Choroid plexus epithelial cell (primary cell): ENCODE measurements at regions not wholly inside any gene's neighbourhood (a gene's known extent, or its start where the extent isn't known, plus 50 kb on each side); places are given as distances from the start of the nearest gene placed in this dataset.
"Not testable (repeated sequence)": the region's sequence is repeated elsewhere in the genome, so short reads cannot be mapped to it uniquely, and the experiment has no call there.

Experiments used
- DNase-seq: peaks from one replicate; pipeline ENCODE4 v3.0.0-alpha.2; 2010; ENCODE audit warnings: low read depth
- H3K4me3 ChIP-seq: 2 replicates; pipeline ENCODE4 v1.5.1; 2011; ENCODE audit warnings: low read depth, mild to moderate bottlenecking, control low read depth, low read length, moderate library complexity
- CTCF ChIP-seq: conservative IDR thresholded peaks from 2 replicates; pipeline ENCODE4 v1.5.1; 2011; ENCODE audit warnings: low read depth, mild to moderate bottlenecking, control low read depth, inconsistent platforms, low read length, moderate library complexity

GRCh38 chr2:15759385-15759784 lies 167.7 kb downstream of the DDX1 start:
- no peak for DNase-seq
- TF ChIP-seq CTCF: no peak
- no peak overlapping the region for H3K4me3 ChIP-seq

- not testable (repeated sequence) for DNase-seq, H3K4me3 ChIP-seq
These were observed 168.1 kb downstream of the DDX1 start for GRCh38 chr2:15759791-15760190.

- no peak overlapping the region for H3K4me3 ChIP-seq
- DNase-seq: no peak
- TF ChIP-seq CTCF: no peak
These were observed 168.7 kb downstream of the DDX1 start for GRCh38 chr2:15760232-15760910.

- no peak for TF ChIP-seq CTCF
- H3K4me3 ChIP-seq: no peak overlapping the region
- no peak for DNase-seq
These were observed 169.4 kb downstream of the DDX1 start for GRCh38 chr2:15761056-15761455.

GRCh38 chr2:15761910-15762309 lies 170.2 kb downstream of the DDX1 start:
- no peak overlapping the region for H3K4me3 ChIP-seq
- no peak for DNase-seq
- TF ChIP-seq CTCF: no peak

GRCh38 chr2:15762449-15762848 lies 170.8 kb downstream of the DDX1 start:
- no peak for DNase-seq
- TF ChIP-seq CTCF: no peak
- H3K4me3 ChIP-seq: no peak overlapping the region

- DNase-seq: no peak
- H3K4me3 ChIP-seq: no peak overlapping the region
- TF ChIP-seq CTCF: no peak
These were observed 171.6 kb downstream of the DDX1 start for GRCh38 chr2:15763106-15763821.
